ENCODE measurements at regions not wholly inside any gene's neighbourhood (a gene's known extent, or its start where the extent isn't known, plus 50 kb on each side); places are given as distances from the start of the nearest gene placed in this dataset.

GRCh38 chr3:94544131-94544789, 481.4 kb downstream of the NSUN3 start:
- DNase-seq (ENCODE audit: extremely low spot score): no peak
- no peak for TF ChIP-seq CTCF (IDR thresholded peaks at IDR 0.05; ENCODE audit: control extremely low read depth, extremely low read depth, low read depth, missing control alignments)
- CTCF ChIA-PET: interaction anchor here (1.4 kb wide), 1 partner anchor 10 kb away, joined by 3 read pairs; no protein-coding TSS in a partner anchor
- POLR2A ChIA-PET: no interaction called here

- CTCF ChIA-PET: interaction anchor here (1.0 kb wide), 1 partner anchor 10 kb away, joined by 3 read pairs; no protein-coding TSS in a partner anchor
- no peak for DNase-seq (ENCODE audit: extremely low spot score)
- TF ChIP-seq CTCF (IDR thresholded peaks at IDR 0.05; ENCODE audit: control extremely low read depth, extremely low read depth, low read depth, missing control alignments): no peak
- POLR2A ChIA-PET: no interaction called here
Measured at GRCh38 chr3:94548581-94549316, 485.9 kb downstream of the NSUN3 start.

GRCh38 chr3:94561094-94561493, 498.2 kb downstream of the NSUN3 start:
- TF ChIP-seq CTCF (IDR thresholded peaks at IDR 0.05; ENCODE audit: control extremely low read depth, extremely low read depth, low read depth, missing control alignments): no peak
- ChIA-PET POLR2A (no interaction called here), CTCF (no interaction called here)
- DNase-seq (ENCODE audit: extremely low spot score): no peak

GRCh38 chr3:94564247-94564646, 501.4 kb downstream of the NSUN3 start:
- POLR2A ChIA-PET: no interaction called here
- CTCF ChIA-PET: no interaction called here
- no peak for TF ChIP-seq CTCF (IDR thresholded peaks at IDR 0.05; ENCODE audit: control extremely low read depth, extremely low read depth, low read depth, missing control alignments)
- no peak for DNase-seq (ENCODE audit: extremely low spot score)

- ChIA-PET CTCF (no interaction called here), POLR2A (no interaction called here)
- no peak for TF ChIP-seq CTCF (IDR thresholded peaks at IDR 0.05; ENCODE audit: control extremely low read depth, extremely low read depth, low read depth, missing control alignments)
- no peak for DNase-seq (ENCODE audit: extremely low spot score)
Measured at GRCh38 chr3:94568041-94568440, 505.2 kb downstream of the NSUN3 start.

GRCh38 chr3:94573337-94573736, 510.5 kb downstream of the NSUN3 start:
- POLR2A ChIA-PET: no interaction called here

More at GRCh38 chr3:94573337-94573736, 510.5 kb downstream of the NSUN3 start:
- TF ChIP-seq CTCF (IDR thresholded peaks at IDR 0.05; ENCODE audit: control extremely low read depth, extremely low read depth, low read depth, missing control alignments): no peak
- CTCF ChIA-PET: interaction anchor here (1.3 kb wide), 1 partner anchor 10 kb away, joined by 3 read pairs; no protein-coding TSS in a partner anchor
- DNase-seq (ENCODE audit: extremely low spot score): no peak

Measured in GM10248 (cell line).